ENCODE measurements at regions not wholly inside any gene's neighbourhood (a gene's known extent, or its start where the extent isn't known, plus 50 kb on each side); places are given as distances from the start of the nearest gene placed in this dataset.

DNA sequence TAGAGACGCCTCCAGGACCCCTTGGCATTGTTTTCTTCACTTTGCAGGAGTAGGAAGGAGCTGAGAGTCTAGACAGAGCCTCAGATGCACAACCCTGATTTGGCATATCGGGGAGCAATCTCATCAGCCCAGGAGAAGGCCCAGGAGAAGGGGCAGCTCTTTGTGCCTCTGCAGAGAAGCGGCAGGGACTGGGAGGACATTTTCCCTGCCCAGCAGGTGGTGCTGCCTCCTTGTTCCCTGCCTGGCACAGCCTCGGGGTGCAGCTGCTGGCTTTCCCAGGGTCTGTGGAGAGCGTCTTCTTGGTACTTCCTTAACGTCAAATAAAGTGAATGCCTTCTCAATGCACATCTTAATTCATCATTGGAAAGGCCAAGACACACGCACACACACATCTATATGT is 419.5 kb downstream of the TMEM121 start:
- TF ChIP-seq YY1 (IDR thresholded peaks at IDR 0.05; ENCODE audit: insufficient read depth, insufficient read length) (no peak), ZNF274 (IDR thresholded peaks at IDR 0.05; ENCODE audit: low read depth, low read length) (no peak)

All from NT2/D1 (cell line).